Hepatic stellate cell (primary cell): ENCODE measurements at regions not wholly inside any gene's neighbourhood (a gene's known extent, or its start where the extent isn't known, plus 50 kb on each side); places are given as distances from the start of the nearest gene placed in this dataset.

Experiments
- DNase-seq: peaks from one replicate; pipeline ENCODE4 v3.0.0; 2011; ENCODE audit warnings: low spot score

- no peak for DNase-seq
These were observed 89.7 kb upstream of the SHISAL1 start for GRCh38 chr22:44402196-44403111.

GRCh38 chr22:44401783-44402110, 89.0 kb upstream of the SHISAL1 start:
- DNase-seq = no peak

- no peak for DNase-seq
These were observed 88.0 kb upstream of the SHISAL1 start for GRCh38 chr22:44400763-44401060.

- no peak for DNase-seq
These were observed 87.4 kb upstream of the SHISAL1 start for GRCh38 chr22:44399906-44400762.

GRCh38 chr22:44398856-44399837, 86.4 kb upstream of the SHISAL1 start:
- no peak for DNase-seq

- no peak for DNase-seq
These were observed 84.3 kb upstream of the SHISAL1 start for GRCh38 chr22:44396727-44397722.

- DNase-seq = no peak
These were observed 83.4 kb upstream of the SHISAL1 start for GRCh38 chr22:44396021-44396726.

- no peak for DNase-seq
These were observed 82.6 kb upstream of the SHISAL1 start for GRCh38 chr22:44395118-44396005.

GRCh38 chr22:44394246-44395117, 81.7 kb upstream of the SHISAL1 start:
- DNase-seq = no peak

- no peak for DNase-seq
These were observed 80.3 kb upstream of the SHISAL1 start for GRCh38 chr22:44393066-44393465.

- no peak for DNase-seq
These were observed 79.7 kb upstream of the SHISAL1 start for GRCh38 chr22:44392446-44392921.

- DNase-seq = no peak
These were observed 79.0 kb upstream of the SHISAL1 start for GRCh38 chr22:44391481-44392445.

- DNase-seq = no peak
These were observed 78.3 kb upstream of the SHISAL1 start for GRCh38 chr22:44391015-44391414.

- no peak for DNase-seq
These were observed 77.8 kb upstream of the SHISAL1 start for GRCh38 chr22:44390613-44390970.

GRCh38 chr22:44389926-44390612, 77.3 kb upstream of the SHISAL1 start:
- DNase-seq = no peak

GRCh38 chr22:44389181-44389580, 76.4 kb upstream of the SHISAL1 start:
- DNase-seq = no peak
